ENCODE measurements at regions not wholly inside any gene's neighbourhood (a gene's known extent, or its start where the extent isn't known, plus 50 kb on each side); places are given as distances from the start of the nearest gene placed in this dataset.

- DNase-seq = no peak
Observed at GRCh38 chr1:8112611-8113261, 86.6 kb upstream of the ERRFI1 start.

- DNase-seq = no peak
Observed at GRCh38 chr1:8111560-8111959, 85.5 kb upstream of the ERRFI1 start.

GRCh38 chr1:8109216-8109615 is 83.1 kb upstream of the ERRFI1 start:
- DNase-seq = no peak

GRCh38 chr1:8107897-8108296 is 81.8 kb upstream of the ERRFI1 start:
- DNase-seq = no peak

- no peak for DNase-seq
Observed at GRCh38 chr1:8104278-8105236, 78.4 kb upstream of the ERRFI1 start.

- no peak for DNase-seq
Observed at GRCh38 chr1:8097908-8098307, 71.8 kb upstream of the ERRFI1 start.

GRCh38 chr1:8097077-8097799 is 71.1 kb upstream of the ERRFI1 start:
- no peak for DNase-seq

- no peak for DNase-seq
Observed at GRCh38 chr1:8096105-8097011, 70.2 kb upstream of the ERRFI1 start.

GRCh38 chr1:8095584-8095983 is 69.5 kb upstream of the ERRFI1 start:
- no peak for DNase-seq

- DNase-seq = no peak
Observed at GRCh38 chr1:8094481-8095241, 68.6 kb upstream of the ERRFI1 start.

- no peak for DNase-seq
Observed at GRCh38 chr1:8093221-8093980, 67.3 kb upstream of the ERRFI1 start.

GRCh38 chr1:8092657-8093056 is 66.5 kb upstream of the ERRFI1 start:
- DNase-seq = no peak

GRCh38 chr1:8091691-8092090 is 65.6 kb upstream of the ERRFI1 start:
- DNase-seq = no peak

- no peak for DNase-seq
Observed at GRCh38 chr1:8090241-8090702, 64.2 kb upstream of the ERRFI1 start.

GRCh38 chr1:8089535-8090228 is 63.6 kb upstream of the ERRFI1 start:
- no peak for DNase-seq

- no peak for DNase-seq
Observed at GRCh38 chr1:8086055-8086454, 59.9 kb upstream of the ERRFI1 start.

- no peak for DNase-seq
Observed at GRCh38 chr1:8084913-8085312, 58.8 kb upstream of the ERRFI1 start.

GRCh38 chr1:8083739-8084484 is 57.8 kb upstream of the ERRFI1 start:
- no peak for DNase-seq

GRCh38 chr1:8082945-8083344 is 56.8 kb upstream of the ERRFI1 start:
- DNase-seq = no peak

Measured in right hindlimb (tissue), 1 donor.